GM10248 (cell line): ENCODE measurements at regions not wholly inside any gene's neighbourhood (a gene's known extent, or its start where the extent isn't known, plus 50 kb on each side); places are given as distances from the start of the nearest gene placed in this dataset.

ENCODE experiments used
- CTCF ChIA-PET: fragments of 300-600 bp; sonication (Branson Sonifier 250); formaldehyde crosslinking; extraction: SDS; loops from one replicate; lab custom pipeline; 2021; ENCODE audit warnings: antibody characterized with exemption; lab: Yijun Ruan, JAX
- POLR2A ChIA-PET: fragments of 350-650 bp; sonication (Branson Sonifier 250); formaldehyde crosslinking; extraction: SDS; loops from one replicate; lab custom pipeline; 2020; ENCODE audit warnings: antibody characterized with exemption; lab: Yijun Ruan, JAX
- DNase-seq: peaks from one replicate; pipeline ENCODE4 v3.0.0; 2012; ENCODE audit errors: extremely low spot score
- TF ChIP-seq, protein P1 (sequence below): IDR thresholded peaks from 2 replicates; pipeline ENCODE4 v1.5.1; 2012; ENCODE audit warnings: mild to moderate bottlenecking, low read depth; ENCODE audit errors: extremely low read depth, missing control alignments, control extremely low read depth

DNA sequence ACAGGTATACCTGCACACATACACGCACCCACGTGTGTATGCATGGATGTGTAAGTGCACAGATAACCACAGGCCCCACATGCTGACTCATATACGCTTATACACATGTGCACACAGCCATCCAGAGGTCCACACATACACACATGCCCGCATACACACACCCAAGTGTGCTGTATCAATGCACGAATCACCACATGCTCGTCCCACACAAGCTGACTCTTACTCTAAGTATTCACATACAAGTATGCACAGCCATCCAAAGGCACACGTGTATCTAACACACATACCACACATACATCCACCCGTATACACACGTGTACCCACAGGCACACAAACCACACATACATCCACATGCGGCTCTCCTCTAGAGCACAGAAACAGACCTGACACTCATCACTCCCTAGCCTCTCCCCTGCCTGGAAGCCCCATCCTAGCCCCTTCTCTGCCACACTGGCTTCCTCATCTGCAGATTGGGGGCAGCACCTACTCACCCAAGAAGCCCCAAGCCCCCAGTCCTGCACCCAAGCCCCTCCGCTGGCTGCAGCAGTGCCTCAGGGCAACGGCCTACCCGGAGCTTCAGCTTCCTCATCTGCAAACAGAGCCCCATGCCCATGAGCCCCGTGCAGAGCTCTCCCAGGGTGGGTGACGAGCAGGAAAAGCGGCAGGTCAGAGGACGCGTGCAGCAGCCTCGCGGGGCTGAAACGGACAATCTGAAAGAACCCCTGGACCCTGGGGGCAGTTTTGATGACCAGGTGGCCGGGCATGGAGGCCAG, 105.4 kb downstream of the NCOR2 start:
- TF ChIP-seq, protein P1, sequence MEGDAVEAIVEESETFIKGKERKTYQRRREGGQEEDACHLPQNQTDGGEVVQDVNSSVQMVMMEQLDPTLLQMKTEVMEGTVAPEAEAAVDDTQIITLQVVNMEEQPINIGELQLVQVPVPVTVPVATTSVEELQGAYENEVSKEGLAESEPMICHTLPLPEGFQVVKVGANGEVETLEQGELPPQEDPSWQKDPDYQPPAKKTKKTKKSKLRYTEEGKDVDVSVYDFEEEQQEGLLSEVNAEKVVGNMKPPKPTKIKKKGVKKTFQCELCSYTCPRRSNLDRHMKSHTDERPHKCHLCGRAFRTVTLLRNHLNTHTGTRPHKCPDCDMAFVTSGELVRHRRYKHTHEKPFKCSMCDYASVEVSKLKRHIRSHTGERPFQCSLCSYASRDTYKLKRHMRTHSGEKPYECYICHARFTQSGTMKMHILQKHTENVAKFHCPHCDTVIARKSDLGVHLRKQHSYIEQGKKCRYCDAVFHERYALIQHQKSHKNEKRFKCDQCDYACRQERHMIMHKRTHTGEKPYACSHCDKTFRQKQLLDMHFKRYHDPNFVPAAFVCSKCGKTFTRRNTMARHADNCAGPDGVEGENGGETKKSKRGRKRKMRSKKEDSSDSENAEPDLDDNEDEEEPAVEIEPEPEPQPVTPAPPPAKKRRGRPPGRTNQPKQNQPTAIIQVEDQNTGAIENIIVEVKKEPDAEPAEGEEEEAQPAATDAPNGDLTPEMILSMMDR = no peak
- ChIA-PET POLR2A (no interaction called here), CTCF (no interaction called here)
- no peak for DNase-seq

- ChIA-PET CTCF (no interaction called here), POLR2A (no interaction called here)
- DNase-seq = no peak
- TF ChIP-seq, protein P1 = no peak
Observed at GRCh38 chr12:124461241-124461673, 106.2 kb downstream of the NCOR2 start.

GRCh38 chr12:124460771-124461170, 106.6 kb downstream of the NCOR2 start:
- no peak for DNase-seq
- CTCF ChIA-PET = no interaction called here
- POLR2A ChIA-PET = no interaction called here
- TF ChIP-seq, protein P1 = no peak

DNA sequence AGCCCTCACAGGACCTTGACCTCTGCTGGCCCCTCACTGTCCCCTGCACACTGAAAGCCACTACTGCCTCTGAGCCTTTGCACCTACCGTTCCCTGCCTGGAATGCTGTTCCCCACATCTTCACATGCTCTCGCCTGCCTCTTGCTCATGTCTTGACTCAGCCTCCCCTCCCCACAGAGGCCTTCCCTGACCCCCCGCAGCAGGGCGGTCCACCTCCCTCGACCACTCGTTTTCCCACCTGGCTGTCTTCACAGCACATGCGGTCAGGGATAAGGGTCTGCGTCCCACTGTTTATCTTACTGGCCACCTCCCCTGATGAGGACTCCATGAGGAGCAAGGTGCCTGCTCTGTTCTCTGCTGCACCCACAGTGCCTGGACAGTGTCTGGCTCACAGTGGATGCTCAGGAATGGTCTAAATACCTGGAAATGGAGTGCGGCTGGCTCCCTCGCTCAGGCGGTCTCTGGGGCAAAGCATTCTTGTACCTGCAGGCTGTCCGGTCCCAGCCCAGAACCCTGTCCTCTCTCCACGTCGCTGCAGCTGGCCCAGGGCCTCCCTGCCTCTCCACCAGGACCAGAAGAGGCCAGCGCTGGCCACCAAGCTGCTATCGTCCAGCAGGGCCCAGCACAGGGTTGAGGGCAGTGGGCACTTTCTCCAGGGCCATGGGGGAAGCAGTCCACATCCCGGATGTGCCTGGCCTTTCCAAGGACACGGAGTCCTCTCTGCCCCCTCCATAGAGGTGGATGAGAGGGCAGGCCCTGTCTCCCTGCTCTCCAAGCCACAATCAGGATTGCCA, 107.4 kb downstream of the NCOR2 start:
- POLR2A ChIA-PET = no interaction called here
- CTCF ChIA-PET = no interaction called here
- TF ChIP-seq, protein P1 = no peak
- no peak for DNase-seq

DNA sequence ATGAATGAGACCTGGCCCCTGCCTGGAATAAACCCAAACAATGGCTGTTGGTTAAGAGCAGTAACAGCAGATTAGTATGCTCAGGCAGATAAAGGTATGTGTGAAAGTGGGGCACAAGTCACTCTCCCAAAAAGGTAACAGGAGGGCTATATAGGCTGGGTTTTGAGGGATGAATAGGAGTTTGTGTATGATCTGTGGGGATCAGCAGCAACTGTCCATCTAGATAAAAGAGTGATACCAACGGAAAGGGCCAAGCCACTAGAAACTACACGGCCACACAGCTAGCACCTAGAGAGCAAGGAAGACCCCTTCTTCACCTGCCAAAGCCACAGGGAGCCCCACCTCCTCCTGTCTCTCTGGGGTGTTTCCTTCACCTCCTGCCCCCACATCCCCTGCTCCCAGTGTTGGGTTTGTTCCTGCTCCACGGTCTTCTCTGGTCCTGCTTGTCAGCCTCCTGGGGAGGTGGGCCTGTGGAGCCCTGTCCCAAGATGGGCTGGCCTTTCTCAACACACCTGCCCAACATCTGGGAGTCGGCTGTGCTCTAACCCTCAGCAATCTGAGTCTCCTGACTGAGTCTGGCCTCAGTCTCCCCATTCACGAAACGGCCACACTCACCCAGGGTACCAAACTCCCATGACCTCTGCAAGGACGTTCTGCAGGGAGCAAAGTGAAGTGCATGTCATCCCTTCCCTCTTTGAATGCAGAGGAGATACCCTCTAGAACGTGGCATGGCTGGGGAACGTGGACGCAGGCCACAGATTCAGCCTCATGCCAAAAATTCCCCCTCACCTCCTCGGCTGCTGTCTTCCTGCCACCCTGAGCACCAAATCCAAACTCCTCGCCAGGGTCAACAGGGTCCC, 108.2 kb downstream of the NCOR2 start:
- ChIA-PET CTCF (no interaction called here), POLR2A (no interaction called here)
- no peak for DNase-seq
- TF ChIP-seq, protein P1 = no peak
